HG02588 (cell line): ENCODE measurements at regions not wholly inside any gene's neighbourhood (a gene's known extent, or its start where the extent isn't known, plus 50 kb on each side); places are given as distances from the start of the nearest gene placed in this dataset.

Experiments
- ATAC-seq: cut with Tn5 transposase; IDR thresholded peaks from one replicate; pipeline ENCODE4 v1.9.1; 2021; ENCODE audit warnings: mild to moderate bottlenecking, moderate library complexity; ENCODE audit not compliant: unreplicated experiment

GRCh38 chr9:20137425-20137824, 348.6 kb upstream of the SLC24A2 start:
- no peak for ATAC-seq

GRCh38 chr9:20135119-20135697, 346.4 kb upstream of the SLC24A2 start:
- no peak for ATAC-seq

- no peak for ATAC-seq
These were observed 336.9 kb upstream of the SLC24A2 start for GRCh38 chr9:20125727-20126126.

DNA sequence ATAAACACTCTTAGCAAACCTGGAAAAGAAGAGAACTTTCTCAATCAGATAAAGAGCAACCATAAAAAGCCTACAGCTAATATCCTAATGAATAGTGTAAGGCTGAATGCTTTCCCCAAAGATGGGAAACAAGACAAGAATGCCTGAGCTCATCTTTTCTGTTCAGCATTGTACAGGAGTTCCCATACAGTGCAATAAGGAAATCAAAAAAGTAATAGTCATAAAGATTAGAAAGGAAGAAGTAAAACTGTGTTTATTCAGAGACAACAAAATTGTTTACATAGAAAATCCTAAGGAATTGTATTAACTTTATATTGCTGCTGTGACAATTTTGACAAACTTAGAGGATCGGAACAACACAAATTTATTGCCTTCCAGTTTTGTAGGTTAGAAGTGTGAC, 330.7 kb upstream of the SLC24A2 start:
- ATAC-seq, result no peak

- ATAC-seq, result no peak
These were observed 329.1 kb upstream of the SLC24A2 start for GRCh38 chr9:20117986-20118385.

DNA sequence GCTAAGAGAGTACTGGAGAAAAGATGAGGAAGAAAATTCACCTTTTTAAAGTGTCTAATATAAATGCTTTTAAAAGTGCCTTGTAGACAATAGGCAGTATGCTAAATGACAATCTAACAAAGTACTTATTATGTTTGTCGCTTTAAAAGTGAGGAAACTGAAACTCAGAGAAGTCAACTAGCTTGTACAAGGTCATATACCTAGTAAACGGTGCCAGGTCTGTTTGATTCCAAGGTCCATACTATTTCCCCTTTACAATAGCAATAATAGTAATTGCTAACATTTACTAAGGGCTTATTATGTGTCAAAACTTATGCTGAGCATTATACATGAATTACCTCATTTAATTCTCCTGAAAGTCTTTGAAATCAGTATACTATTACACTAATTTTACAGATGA, 328.6 kb upstream of the SLC24A2 start:
- ATAC-seq, result no peak

DNA sequence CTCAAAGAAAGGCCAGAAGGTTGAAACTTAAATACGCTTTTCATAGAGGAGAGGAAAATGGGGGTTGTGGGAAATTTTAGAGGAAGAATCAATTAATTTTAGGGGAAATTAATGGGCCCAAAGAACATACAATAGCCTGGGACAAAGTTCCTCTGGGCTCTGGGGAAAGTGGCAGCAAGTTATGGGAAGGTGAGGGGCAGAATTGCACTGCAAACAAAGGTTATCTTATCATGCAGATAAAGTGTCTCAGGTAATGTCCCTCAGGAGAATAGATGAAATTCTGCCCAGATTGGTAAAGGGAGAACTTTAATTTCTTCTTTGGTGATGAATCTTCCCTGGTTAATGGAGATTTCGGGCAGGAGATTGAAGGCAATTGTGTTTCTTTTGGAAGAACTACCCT, 326.1 kb upstream of the SLC24A2 start:
- no peak for ATAC-seq

- no peak for ATAC-seq
These were observed 323.5 kb upstream of the SLC24A2 start for GRCh38 chr9:20112205-20112783.

DNA sequence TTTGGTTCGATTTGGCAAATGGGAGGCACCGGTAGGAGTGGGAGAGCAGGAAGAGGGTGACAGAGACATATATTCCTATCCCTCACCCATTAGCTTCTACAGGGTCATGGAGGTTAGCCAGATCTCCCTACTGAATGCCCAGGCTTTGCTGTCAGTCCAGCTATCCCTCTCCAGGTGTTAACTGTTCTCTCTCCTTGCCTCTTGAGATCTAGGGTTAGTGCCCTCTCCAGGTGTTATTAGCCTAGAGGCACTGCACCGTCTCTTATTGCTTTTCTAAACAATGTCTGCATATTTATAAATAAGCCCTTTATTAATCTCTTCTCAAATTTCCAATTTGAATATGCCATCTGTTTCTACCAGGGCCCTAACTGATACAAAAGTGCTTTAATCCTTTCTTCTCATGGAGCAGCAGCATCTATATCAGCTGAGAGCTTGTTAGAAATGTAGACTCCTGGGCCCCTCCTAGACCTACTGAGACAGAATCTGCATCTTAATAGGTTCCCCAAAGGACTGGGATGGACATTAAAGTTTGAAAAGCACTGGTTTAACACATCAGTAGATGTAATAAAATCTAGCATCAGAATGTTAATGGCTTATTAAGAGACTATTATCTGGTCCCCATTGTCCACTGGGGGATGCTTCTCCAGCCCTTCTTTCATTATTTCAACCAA, 322.5 kb upstream of the SLC24A2 start:
- ATAC-seq, result no peak

DNA sequence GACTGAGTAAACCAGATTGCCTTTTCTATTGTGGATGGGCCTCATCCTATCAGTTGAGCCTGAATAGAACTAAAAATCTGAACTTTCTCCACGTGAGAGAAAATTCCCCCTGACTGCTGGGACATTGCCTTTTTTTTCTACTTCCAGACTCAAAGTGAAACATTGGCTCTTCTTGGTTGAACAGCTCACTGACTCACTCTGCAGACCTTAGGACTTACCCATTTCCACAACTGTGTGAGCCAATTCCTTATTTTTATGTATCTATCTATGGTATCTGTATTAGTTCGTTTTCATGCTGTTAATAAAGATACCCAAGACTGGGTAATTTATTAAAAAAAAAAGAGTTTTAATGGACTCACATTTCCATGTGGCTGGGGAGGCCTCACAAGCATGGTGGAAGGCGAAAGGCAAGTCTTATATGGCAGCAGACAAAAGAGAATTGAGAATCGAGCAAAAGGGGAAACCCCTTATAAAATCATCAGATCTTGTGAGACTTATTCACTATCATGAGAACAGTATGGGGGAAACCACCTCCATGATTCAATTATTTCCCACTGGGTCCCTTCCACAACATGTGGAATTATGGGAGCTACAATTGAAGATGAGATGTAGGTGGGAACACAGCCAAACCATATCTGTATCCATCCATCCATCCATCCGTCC, 306.7 kb upstream of the SLC24A2 start:
- no peak for ATAC-seq

DNA sequence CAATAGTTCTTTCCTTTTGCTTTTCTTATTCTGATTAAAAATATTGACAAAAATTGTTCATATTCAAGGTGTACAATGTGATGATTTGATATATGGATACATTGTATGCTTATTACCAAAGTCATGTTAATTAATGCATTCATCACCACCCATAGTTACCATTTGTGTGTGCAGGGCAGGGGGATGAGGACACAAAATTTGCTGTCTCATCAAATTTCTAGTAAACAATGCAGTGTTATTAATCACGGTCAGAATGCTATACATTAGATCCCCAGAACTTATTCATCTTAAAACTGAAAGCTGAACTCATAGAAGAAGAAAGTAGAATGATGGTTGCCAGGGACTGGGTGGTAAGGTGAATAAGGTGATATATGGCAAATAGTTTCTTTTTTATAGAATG, 303.7 kb upstream of the SLC24A2 start:
- no peak for ATAC-seq

- no peak for ATAC-seq
These were observed 298.6 kb upstream of the SLC24A2 start for GRCh38 chr9:20087481-20087880.

DNA sequence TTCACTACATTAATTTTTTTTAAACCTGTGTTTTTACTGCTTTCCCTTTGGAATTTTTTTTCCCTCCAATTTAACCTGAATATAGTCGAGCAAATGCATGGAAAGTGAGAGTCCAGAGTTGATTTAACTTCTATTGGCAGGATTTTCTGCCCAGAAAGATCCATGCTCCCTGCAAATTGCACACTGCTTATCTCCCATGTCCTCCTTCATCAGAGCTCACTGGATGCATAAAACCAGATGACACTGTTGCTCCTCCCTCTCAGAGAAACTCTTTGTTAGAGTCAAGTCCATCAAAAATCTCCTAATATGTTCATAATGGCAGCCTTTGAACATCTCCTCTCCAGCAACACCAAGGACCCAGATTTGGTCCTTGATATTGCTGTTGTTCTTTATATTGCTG, 297.0 kb upstream of the SLC24A2 start:
- ATAC-seq, result no peak

DNA sequence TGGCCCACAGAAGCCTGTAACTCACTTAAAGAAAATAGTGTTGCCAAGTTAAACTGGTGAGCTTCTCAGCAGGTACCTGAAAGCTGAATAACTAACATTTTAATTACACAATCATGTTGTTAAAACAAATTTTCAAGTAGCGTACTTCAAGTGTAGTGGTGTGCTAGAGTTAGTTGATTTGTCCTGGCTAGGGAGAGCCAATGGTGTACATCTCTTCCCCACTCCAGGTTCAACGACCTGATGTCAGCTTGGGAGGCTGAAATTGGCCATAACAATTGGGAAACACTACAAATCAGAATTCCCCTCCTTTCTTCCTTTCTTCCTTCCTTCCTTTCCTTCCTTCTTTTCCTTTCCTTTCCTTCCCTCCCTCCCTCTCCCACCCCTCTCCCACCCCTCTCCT, 295.3 kb upstream of the SLC24A2 start:
- ATAC-seq, result no peak

- ATAC-seq, result no peak
These were observed 294.6 kb upstream of the SLC24A2 start for GRCh38 chr9:20083390-20083789.

- no peak for ATAC-seq
These were observed 294.0 kb upstream of the SLC24A2 start for GRCh38 chr9:20082831-20083230.

- no peak for ATAC-seq
These were observed 293.6 kb upstream of the SLC24A2 start for GRCh38 chr9:20082406-20082805.

DNA sequence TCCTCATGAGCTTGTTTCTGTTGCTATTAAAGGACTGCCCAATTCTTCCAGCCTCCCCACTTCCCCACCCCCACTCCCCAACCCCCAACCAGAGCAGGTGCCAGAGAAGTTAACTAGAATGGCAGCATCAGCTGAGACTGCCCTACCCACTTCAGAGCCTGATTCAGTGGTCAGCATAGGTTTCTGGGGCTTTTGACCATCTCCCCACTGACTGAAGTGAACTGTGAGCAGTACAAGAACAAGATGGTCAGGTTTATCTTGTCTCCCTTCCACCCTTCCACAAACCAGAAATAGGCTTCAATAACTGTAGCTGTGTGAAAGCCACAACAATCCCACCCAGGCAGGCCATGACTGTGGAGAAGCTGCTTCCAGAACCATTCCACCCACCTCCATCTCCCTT, 289.4 kb upstream of the SLC24A2 start:
- ATAC-seq, result no peak

- ATAC-seq, result no peak
These were observed 285.5 kb upstream of the SLC24A2 start for GRCh38 chr9:20074291-20074690.

DNA sequence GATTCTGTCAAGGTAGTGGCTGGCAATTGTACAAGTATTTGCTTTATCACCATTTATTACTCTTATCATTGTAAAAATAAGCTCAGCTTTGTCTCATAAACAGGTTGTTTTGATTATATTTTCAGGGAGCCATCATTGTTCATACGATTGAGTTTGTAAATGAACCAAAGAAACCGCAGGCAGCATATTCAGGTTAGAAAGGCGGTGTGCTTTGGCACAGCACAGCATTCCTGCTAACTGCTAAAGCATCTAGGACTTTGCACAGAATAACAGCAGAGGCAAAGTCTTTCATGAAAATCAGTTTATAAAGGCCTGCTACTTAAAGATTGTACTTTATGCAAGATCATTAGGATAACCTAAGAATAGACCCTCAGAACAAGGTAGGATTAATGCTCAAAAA, 281.5 kb upstream of the SLC24A2 start:
- ATAC-seq, result no peak

- ATAC-seq, result no peak
These were observed 277.2 kb upstream of the SLC24A2 start for GRCh38 chr9:20065796-20066700.
